EL (cell line): ENCODE measurements at regions not wholly inside any gene's neighbourhood (a gene's known extent, or its start where the extent isn't known, plus 50 kb on each side); places are given as distances from the start of the nearest gene placed in this dataset.

Source experiments
- DNase-seq: peaks from one replicate; pipeline ENCODE4 v3.0.0-alpha.2; 2016

DNA sequence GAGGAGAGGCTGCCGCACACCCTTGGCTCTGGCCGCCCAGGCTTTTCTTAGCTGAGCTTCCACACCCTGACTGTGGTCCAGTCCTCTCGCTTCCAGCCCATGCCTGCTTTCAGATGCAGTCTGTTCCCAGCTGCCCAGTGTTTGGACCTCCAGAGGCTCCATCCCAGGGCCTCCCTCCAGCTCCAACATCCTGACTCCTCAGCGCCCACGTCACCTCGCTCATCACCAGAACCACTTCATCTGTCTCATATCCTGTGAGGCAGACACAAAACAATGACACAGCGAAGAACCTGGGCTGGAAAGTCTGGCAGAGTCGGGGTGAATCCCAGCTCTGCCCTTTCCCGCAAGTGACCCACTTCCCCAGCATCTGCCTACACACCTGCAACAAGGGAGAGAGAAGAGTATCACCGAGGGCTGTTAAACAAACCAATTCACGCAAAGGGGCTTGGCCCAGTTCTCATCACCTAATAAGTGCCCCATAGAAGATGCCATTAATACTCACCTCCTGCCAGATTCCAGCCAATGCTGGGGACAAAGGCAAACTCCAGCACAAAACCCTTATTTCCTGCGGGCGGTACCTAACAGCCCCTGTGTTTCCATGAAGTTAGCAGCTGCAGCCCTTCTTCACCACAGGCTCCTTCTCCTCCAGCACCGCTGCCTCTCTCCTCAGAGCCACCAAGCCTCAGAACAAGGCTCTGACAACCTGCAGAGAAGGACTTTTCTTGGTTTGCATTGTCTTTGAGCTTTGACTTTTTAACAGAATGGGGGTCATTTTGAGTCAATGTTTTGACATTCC is 133.4 kb upstream of the CDH4 start:
- DNase-seq: peak; percentile 72

DNA sequence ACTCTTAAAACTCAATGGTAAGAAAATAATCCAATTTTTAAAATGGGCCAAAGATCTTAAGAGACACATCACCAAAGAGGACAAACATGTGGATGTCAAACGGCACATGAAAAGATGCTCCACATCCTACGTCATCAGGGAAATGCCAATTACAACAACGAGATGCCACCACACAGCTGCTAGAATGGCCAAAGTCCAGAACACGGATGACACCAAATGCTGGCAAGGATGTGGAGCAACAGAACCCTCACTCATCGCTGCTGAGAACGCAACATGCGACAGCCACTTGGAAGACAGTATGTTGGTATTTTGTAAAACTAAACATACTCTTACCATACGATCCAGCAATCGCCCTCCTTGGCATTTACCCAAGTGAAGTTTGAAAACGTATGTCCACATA is 132.8 kb upstream of the CDH4 start:
- DNase-seq: no peak

DNA sequence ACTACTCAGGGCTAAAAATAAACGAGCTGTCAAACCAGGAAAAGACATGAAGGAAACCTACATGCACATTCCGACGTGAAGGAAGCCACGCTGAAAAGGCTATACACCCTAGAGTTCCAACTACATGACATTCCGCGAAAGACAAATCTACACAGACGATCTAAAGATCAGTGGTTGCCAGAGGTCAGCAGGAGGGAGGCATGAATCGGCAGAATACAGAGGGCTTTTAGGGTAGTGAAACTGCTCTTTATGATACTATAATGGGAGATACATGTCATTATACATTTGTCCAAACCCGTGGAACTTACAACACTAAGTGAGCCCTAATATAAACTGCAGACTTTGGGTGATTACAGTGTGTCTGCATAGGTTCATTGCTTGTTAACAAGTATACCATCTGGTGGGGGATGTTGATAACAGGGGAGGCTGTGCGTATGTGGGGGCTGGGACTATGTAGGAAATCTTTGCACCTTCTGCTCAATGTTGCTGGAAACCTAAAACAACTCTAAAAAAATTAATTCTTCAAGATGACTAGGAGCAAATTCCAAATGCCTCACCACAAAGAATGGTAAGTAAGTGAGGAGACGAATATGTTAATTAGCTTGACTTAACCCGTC is 132.2 kb upstream of the CDH4 start:
- DNase-seq: no peak

DNA sequence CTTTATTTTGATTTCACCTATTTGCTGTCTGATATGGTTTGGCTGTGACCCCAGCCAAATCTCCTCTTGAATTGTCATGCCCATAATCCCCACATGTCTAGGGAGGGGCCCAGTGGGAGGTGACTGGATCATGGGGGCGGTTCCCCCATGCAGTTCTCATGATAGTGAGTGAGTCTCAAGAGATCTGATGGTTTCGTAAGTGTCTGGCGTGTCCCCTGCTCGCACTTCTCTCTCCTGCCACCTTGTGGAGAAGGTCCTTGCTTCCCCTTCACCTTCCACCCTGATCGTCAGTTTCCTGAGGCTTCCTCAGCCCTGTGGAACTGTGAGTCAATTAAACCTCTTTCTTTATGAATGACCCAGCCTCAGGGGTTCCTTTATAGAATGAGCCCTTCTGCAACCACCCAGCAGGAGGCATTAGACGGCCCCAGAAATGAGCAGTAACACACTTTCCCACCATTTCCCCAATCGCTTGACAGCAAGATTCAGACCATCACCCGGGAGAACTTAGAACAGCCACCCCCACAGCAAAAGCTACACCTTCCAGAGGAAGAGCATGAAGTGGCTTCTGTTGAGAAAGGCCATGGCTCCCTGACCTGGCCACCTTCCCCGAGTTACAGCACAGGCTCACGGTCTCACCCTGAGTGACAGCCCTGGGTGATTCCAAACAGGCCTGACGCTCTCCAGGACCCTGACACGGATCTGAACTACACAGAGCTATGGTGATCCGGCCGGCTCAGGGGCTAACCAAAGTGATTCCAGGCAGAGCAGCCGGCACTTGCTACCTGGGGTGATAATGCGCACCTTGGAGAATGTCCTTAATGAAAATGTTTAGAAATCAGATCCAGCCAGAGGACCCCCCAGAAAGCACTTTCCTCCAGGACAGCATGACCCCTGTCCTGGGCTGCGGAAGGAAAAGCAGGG is 131.2 kb upstream of the CDH4 start:
- DNase-seq: peak; percentile 74

DNA sequence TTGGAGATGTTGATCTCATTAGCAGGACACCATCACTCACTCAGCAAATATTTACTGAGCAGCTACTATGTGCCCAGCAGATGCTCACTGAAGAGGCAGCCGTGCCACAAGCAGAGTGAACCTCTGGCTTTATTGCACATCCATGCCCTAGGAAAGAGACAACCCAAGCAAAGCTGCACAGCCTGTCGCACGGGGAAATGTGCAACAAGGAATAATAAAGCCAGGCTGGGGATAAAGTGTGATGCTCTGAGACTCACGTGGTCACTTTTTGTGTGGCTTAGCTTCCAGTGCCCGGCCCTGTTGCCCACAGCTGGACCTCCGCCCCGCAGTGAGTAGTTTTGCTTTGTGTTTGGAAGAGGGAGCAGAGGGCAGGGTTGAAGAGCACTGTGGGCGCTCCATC is 130.4 kb upstream of the CDH4 start:
- no peak for DNase-seq

DNA sequence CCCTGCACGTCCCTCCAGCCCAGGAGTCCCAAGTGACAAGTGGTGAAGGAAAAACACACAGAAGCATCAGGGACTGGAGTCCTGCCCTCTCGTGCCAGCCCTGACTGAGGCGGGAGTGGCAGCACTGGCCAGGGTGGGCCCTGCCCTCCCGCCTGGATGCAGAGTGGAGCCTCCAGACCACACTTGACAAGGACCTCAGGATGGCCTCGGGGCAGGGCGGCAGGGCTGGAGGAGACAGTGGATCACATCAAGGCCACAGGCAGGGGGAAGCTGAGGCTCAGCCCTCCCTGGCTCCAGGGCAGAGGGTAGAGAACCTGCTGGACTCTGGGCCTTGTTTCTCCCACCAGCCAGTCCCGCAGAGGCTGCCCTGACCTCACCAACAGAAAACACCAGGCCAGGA is 128.8 kb upstream of the CDH4 start:
- no peak for DNase-seq

DNA sequence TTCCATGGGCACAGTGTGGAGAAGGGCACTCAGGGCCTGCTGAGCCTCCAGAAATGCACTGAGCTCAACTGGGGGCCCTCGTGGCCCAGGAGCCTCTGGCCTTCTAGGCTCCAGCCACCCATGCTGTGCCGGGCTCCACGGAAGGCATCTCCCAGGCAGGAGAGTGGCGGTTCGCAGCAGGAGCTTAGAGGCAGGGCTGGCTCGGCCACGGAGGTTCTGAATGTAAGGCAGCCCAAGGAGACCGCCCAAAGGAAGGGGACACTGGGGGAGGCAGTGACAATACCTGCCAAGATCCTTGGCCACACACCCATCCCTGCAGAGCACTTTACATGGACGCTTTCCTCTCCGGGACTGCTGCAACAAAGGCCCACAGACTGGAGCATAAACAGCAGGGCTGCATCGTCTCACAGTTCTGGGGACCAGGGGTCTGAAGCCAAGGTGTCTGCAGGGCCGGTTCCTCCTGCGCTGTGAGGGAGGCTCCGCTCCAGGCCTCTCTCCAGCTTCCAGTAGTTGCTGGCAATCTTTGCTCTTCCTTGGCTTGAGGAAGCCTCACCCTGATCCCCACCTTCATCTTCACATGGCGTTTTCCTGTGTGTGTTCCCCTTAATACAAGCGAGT is 128.2 kb upstream of the CDH4 start:
- no peak for DNase-seq

DNA sequence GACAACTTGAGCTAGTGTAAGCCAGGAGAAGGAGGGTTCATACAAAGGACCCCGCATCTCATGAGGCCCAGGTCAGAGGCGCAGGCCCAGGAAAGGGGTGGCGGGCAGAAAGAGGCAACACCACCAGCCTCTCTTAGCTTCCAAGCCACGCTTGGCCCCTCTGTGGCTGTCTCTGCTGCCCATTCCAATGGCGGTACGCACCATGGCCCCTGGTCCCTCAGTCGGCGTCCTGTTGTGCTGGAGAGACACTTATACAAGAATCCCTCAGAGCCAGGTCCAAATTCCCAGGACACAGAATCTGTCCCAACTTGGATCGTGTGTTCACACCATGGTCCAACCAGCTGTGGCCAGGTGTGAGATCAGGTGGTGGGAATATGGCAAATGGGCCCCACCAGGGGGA is 127.0 kb upstream of the CDH4 start:
- no peak for DNase-seq

DNA sequence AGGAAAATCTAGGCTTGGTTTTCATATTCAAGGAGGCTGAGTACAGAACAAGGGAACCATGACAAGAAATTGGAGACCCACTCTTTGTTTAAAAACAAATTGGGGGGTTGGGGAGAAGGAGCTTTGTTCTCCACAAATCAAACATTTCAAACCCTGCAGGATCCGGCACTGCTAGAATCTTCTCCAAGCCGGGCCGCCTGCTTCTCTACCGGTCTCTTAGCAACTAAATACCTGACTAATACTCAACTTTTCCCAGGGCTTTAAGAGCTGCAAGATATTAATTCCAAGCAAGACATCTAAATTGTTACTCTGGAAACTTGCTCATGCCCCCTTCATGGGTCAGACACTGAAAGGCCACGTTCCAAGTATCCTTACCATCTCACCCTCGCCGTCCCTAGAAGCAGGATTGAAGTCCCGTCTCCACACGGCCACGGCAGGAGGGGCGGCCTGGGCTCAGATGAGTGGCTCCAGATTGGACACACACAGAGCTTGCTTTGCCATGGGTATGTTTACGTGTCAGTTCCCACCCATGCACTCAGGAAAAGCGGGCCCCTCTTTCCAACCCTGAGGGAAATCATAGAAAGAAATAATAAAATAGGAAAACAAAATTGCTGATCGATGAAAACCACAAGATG is 126.4 kb upstream of the CDH4 start:
- no peak for DNase-seq

DNA sequence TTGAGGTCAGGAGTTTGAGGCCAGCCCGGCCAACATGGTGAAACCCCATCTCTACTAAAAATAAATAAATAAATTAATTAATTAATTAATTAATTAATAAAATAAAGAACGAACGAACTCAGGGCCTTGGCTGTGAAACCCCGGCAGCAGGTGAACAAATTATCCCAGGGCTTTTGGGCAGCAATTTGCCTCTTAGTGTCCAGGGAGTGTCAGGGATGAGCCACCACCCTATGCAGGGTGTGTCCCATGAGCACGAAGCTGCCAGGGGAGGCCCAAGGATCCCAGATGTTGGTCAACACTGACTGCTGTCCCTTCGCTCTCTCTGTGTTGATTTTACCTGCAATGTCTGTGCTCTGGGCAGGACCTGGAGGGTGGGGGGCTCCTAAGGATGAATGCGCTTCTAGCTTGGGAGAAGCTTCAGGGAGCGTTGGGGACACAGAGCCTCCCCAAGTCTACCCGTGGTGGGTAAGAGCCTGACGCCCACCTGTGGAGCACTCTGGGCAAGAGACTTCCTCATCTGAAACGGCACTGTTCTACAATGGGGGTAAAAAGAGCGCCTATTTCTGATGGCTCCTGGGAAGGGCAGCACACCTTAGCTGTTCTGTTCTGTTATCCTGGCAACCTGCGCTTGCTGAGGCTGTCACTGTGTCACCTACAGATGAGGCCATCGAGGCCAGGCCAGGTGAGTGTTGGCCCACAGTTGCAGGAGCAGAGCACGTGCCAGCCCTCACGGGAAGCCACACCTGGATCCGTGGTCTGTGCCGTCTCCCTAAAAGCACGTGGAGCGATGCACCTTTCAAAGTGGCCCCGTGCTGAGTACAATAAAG is 125.5 kb upstream of the CDH4 start:
- DNase-seq: no peak

DNA sequence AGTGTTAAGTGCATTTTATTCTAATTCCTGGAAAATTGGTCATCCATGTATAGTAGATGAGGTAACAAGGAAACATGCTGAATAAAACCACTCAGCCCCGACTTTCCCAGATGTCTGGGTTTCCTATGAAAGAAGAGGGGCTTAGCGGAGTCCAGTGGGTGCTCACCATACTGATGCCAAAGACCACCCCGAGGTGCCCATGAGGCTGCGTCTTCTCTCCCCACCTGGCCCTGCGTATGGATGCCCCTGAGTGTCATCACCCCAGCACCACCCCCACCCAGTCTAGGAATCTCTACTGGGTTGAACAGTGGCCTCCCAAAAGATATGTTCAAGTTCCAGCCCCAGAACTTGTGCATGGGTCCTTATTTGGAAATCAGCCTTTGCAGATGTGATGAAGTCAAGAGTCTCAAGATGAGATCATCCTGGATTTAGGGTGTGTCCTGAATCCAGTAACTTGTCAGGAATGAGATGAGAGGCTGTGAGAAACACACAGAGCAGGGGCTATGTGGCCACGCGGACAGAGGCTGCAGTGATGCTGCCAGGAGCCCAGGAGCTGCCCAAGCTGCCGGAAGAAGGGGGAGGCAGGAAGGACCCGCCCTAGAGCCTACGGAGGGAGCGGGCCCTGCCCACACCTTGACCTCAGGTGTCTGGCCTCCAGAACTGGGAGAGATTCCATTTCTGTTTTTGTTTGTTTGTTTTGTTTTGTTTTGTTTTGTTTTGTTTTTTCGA is 124.6 kb upstream of the CDH4 start:
- peak; percentile 89 for DNase-seq

DNA sequence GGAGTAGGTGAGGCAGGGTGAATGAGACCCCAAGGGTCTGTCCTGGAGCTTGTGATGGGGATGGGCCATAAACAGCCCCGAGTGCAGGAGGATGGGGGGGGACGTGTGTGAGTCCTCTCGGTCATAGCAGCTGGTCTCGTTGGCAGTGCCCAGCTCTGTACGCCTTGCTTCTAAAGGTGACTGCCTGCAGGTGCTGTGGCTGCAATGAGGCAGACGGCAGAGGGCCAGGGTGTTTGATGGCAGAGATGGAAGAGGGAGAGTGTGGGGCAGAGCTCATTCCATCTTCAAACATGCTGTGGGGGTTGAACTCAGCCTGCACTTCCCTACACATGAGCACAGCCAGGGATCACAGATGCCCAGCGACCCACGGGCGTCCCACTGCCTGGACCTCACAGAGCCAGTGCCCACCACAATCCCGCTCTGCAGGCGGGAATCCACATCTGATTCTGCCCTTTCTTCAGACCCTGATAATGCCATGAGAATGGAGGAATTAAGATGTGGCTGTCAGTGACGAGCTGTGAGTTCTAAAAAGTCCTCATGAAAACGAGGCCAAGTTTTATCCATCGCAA is 123.3 kb upstream of the CDH4 start:
- DNase-seq: no peak

DNA sequence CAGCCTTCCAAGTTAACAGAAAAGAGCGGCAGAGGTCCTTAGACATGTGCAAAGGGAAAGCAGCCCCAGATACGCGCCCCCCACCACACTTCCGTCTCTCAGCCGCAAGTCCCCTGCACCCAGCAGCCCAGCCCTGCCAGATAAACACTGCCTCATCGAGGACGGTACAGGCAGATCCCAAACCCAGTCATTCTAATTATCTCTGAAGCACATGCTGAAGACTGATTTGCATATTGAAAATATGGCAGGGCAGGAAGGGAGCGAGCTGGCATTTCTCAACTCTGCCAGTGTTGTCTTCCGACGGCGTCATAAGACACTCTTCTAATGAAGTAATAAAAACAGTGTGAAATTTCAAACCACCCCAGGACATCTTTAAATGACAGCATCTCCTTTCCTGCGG is 122.8 kb upstream of the CDH4 start:
- no peak for DNase-seq

DNA sequence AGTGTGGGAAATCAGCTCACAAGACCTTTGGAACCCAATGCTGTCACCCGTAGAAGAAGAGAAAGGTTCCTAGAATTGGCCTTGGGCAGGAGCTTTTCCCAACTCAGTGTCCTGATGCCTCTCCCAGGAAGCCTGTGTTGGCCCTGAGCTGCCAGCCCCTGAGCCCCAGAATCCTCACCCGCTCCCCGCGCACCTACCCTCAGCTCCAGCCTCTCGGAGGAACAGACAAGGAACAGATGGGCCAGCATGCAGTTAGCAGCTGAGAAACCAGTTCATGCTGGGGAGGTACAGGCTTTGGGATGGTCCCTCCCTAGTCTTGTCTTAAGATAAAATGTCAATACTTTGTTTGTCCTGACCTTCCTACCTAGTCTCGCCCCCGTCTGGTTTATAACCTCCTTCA is 121.9 kb upstream of the CDH4 start:
- DNase-seq: no peak

DNA sequence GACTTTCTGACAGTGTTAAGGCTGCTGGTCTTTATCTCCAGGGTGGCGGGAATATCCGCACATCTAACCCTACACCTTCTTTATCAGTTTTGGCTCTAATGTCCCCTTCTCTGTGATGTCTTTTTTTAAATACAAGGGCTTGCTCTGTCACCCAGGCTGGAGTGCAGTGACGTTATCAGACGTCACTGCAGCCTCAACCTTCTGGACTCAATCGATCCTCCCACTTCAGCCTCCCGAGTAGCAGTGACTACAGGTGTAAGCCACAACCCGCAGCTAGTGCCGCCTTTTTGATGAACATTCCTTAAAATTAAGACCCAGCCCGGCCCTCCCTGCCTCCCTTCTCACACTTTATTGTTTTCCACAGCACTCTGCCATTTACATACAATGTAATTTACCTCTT is 120.1 kb upstream of the CDH4 start:
- DNase-seq: no peak

DNA sequence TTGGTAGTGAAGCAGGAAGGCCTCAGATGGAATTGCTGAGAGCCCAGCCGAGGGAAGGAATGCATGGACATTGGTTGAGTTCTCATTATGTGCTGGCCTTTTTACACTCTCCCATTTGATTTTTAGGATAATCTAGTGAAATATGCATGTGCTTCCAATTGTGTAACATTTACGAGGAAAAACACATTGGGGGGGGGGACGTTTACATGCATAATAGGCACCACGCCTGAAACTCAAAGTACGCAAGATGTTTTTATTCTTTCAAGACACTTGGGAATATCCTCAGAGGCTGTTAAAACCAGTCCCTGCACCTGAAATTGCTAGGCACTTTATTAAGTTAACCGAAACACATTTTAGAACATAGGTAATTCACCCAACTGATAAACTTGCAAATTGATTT is 118.5 kb upstream of the CDH4 start:
- DNase-seq: no peak

DNA sequence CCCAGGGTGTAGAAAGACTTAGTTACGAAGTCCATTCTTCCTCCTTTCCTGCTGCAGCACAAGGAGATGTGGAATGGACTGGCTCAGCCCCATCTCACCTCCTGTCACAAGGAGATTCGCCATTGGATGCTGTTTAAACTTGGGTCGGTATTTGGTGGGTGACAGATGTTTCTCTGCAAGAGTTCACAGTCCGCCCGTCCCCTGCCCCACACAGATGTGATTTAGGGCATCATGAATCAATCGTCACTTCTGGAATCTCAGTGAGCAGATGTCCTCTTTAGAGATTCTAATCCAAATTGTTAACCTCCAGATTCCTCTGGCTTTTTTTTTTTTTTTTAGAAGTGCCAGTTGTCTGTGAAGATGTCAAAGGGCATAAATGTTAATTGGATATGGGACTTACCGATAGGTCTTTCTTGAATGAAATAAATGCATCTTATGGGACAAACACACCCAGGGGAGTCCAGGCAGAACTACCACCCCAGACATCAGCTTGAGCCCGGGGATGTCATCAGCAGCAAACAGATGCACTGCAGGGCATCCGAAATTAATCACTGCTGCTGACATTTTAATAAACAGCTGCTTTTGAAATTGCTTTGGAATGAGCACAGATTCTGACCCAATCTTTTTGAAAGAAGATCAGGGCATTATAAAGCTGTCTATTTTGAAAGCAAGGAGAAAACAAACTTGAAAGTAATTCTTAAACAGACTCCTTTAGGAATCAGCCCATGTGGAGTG is 117.6 kb upstream of the CDH4 start:
- DNase-seq: no peak

DNA sequence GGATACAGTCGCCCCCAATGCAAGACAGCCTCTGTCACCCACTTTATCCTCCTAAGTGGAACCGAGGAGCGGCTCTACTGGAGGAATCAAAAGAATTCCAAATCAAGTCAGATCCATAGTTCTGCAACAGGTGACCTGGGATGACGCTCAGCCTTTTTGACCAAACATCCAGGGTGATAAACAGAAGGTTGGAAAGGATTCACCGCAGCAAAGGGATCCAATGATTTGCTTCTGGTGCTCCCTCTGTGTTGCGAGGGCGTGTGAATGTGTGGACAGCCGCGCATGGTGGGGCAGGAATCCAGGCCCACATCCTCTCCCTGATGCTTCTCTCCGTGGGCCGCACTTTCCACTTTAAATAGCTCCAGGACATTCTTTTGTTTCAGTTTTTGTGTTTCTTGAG is 116.8 kb upstream of the CDH4 start:
- DNase-seq: no peak

DNA sequence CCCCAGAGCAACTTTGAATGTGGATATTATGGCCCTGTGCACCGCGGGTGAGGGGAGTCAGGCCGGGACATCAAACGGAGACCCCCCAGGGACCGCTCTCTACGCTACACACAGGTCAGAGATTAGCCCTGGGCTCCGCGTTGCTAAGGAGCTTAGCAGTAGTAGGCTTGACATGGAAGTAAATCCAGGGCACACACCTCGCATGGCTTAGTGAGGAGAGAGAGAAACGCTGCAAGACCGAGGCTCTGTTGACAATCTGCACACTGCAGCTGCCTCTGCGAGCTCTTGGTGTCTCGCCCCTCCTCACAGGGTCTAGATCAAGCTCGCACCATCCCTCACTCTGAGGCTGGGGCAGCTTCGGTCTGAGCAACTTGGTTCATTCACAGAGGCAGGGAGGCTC is 116.1 kb upstream of the CDH4 start:
- DNase-seq: no peak

DNA sequence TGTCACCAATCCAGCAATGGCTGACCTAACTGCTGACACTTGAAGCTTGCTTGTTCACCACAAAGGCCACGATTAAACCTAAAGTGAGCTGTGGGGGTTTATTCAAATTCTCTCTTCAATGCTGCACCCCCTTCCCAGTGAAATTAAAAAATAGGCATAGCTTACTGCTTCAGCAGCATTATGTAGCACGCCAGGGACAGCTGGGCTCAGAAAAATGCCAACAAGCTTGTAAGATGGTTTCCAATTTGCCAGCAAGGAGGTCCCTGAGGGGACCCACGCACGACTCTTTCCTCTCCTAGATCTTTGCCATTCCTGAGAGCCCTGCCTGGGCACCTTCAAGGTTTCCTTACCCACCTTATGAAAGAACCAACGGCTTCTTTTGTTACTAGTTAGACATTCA is 113.5 kb upstream of the CDH4 start:
- DNase-seq: no peak
